Left cardiac atrium (tissue), 4 donors: ENCODE measurements at regions not wholly inside any gene's neighbourhood (a gene's known extent, or its start where the extent isn't known, plus 50 kb on each side); places are given as distances from the start of the nearest gene placed in this dataset.

Experiments used
- ATAC-seq, 2 donors: fragments of 200-7000 bp; cut with Tn5 transposase; one replicate each; pipeline ENCODE4 v1.9.1; 2020; ENCODE audit warnings: mild to moderate bottlenecking in 2 of 2, moderate library complexity in 2 of 2
- DNase-seq: peaks from one replicate; pipeline ENCODE4 v3.0.0-alpha.2; 2020
- intact Hi-C, 2 donors: fragments of 100-400 bp; cut with DNase I; formaldehyde crosslinking; loops; one replicate each; pipeline versions ENCODE4 v1.14.1 to v1.15.1; 2022 to 2023
- donor health status: DM: no; HTN: yes; CAD: no.
- donor health status: DM: no; HTN: yes; CAD: no; lungs with severe emphysema.
- donor health status: DM: yes; HTN: yes; CAD: no.
- donor health status: Dilated cardiomyopathy.

- no peak for DNase-seq
- ATAC-seq = no peak
- intact Hi-C loops = no loop called here
These were observed 1336.3 kb downstream of the C4orf33 start for GRCh38 chr4:130432289-130432688.

- intact Hi-C loops = no loop called here
- no peak for ATAC-seq
- no peak for DNase-seq
These were observed 1353.8 kb downstream of the C4orf33 start for GRCh38 chr4:130449741-130450140.

- DNase-seq = no peak
- intact Hi-C loops = no loop called here
- ATAC-seq = no peak
These were observed 1372.4 kb downstream of the C4orf33 start for GRCh38 chr4:130468340-130468739.

GRCh38 chr4:130478406-130478805 lies 1382.5 kb downstream of the C4orf33 start:
- DNase-seq (no peak), ATAC-seq (no peak)

GRCh38 chr4:130479020-130479419 lies 1383.1 kb downstream of the C4orf33 start:
- no peak for DNase-seq
- intact Hi-C loops = no loop called here
- no peak for ATAC-seq

More at GRCh38 chr4:130478406-130478805, 1382.5 kb downstream of the C4orf33 start:
- intact Hi-C loops = no loop called here

- intact Hi-C loops = no loop called here
- no peak for ATAC-seq
- DNase-seq = no peak
These were observed 1383.7 kb downstream of the C4orf33 start for GRCh38 chr4:130479674-130480073.

- intact Hi-C loops = no loop called here
- DNase-seq = no peak
- no peak for ATAC-seq
These were observed 1388.9 kb downstream of the C4orf33 start for GRCh38 chr4:130484826-130485225.

- intact Hi-C loops = no loop called here
- DNase-seq = no peak
- no peak for ATAC-seq
These were observed 1389.4 kb downstream of the C4orf33 start for GRCh38 chr4:130485371-130485770.

GRCh38 chr4:130486186-130486585 lies 1390.2 kb downstream of the C4orf33 start:
- no peak for ATAC-seq
- intact Hi-C loops = no loop called here

GRCh38 chr4:130486841-130487240 lies 1390.9 kb downstream of the C4orf33 start:
- DNase-seq (no peak), ATAC-seq (no peak)
- intact Hi-C loops = no loop called here

More at GRCh38 chr4:130486186-130486585, 1390.2 kb downstream of the C4orf33 start:
- DNase-seq = no peak

GRCh38 chr4:130510661-130511060 lies 1414.7 kb downstream of the C4orf33 start:
- intact Hi-C loops = no loop called here
- DNase-seq = no peak
- ATAC-seq = no peak

GRCh38 chr4:130511776-130512175 lies 1415.8 kb downstream of the C4orf33 start:
- intact Hi-C loops = no loop called here
- no peak for ATAC-seq
- DNase-seq = no peak

GRCh38 chr4:130524057-130524456 lies 1428.1 kb downstream of the C4orf33 start:
- ATAC-seq (no peak), DNase-seq (no peak)
- intact Hi-C loops = no loop called here

- intact Hi-C loops = no loop called here
- DNase-seq = no peak
- no peak for ATAC-seq
These were observed 1434.6 kb downstream of the C4orf33 start for GRCh38 chr4:130530505-130530904.

GRCh38 chr4:130534651-130535050 lies 1438.7 kb downstream of the C4orf33 start:
- ATAC-seq (no peak), DNase-seq (no peak)
- intact Hi-C loops = no loop called here

GRCh38 chr4:130542953-130543352 lies 1447.0 kb downstream of the C4orf33 start:
- DNase-seq = no peak
- no peak for ATAC-seq
- intact Hi-C loops = no loop called here

GRCh38 chr4:130545171-130545570 lies 1449.2 kb downstream of the C4orf33 start:
- DNase-seq = no peak
- ATAC-seq = no peak
- intact Hi-C loops = no loop called here

- intact Hi-C loops = no loop called here
- no peak for ATAC-seq
- DNase-seq = no peak
These were observed 1449.6 kb downstream of the C4orf33 start for GRCh38 chr4:130545596-130545995.

- no peak for ATAC-seq
- DNase-seq = no peak
- intact Hi-C loops = no loop called here
These were observed 1463.3 kb downstream of the C4orf33 start for GRCh38 chr4:130559268-130559667.

GRCh38 chr4:130563185-130563888 lies 1467.4 kb downstream of the C4orf33 start:
- ATAC-seq (peak; percentile 78 to 97), DNase-seq (peak; percentile 69)
- intact Hi-C loops = no loop called here

GRCh38 chr4:130563889-130564418 lies 1468.0 kb downstream of the C4orf33 start:
- ATAC-seq (no peak), DNase-seq (no peak)
- intact Hi-C loops = no loop called here
